ENCODE measurements at regions not wholly inside any gene's neighbourhood (a gene's known extent, or its start where the extent isn't known, plus 50 kb on each side); places are given as distances from the start of the nearest gene placed in this dataset.

DNA sequence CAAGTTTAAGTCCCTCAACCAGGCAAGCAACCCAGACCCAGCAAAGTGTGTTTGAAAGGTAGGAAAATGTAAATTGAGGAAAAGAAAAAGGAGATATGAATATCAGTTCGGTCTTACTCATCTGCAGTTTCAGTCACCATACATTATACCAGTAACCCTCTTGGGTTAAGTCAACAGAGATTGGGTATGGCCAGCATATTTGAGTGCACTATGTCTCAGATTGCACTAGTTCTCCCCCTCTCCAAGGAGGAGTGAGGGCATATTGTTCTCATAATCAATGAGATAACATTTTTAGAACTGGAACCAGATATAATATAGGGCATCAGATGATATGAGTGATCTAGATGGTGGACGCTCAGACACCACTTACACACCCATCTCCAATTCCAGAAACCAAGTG, 141.5 kb downstream of the COPS8 start:
- Histone ChIP-seq H3K36me3 (ENCODE audit: control insufficient read depth in 2 of 2, extremely low read depth in 1 of 2, insufficient read depth in 2 of 2, low read length in 2 of 2) (no peaks in the 10 kb centered on the region), H3K9me1 (replicated peaks; ENCODE audit: control insufficient read depth, extremely low read depth, insufficient read depth, low read length) (no peaks in the 10 kb centered on the region), H2AFZ (ENCODE audit: low read depth, low read length) (no peak overlapping the region), H3K4me2 (ENCODE audit: insufficient read depth, low read length) (no peak overlapping the region), H3K9ac (replicated peaks; ENCODE audit: extremely low read depth, insufficient read depth, low read length) (no peak overlapping the region), H3K79me2 (ENCODE audit: control insufficient read depth, insufficient read depth, low read length) (no peaks in the 10 kb centered on the region), H3K9me3 (replicated peaks; ENCODE audit: control insufficient read depth, insufficient read depth, low read length) (no peaks in the 10 kb centered on the region), H3K4me3 (replicated peaks in 1 of 3; ENCODE audit: insufficient read depth in 1 of 3, low read depth in 1 of 3, low read length in 3 of 3) (no peak overlapping the region), H4K20me1 (replicated peaks; ENCODE audit: control insufficient read depth, extremely low read depth, insufficient read depth, low read length) (no peaks in the 10 kb centered on the region), H3K27me3 (ENCODE audit: control insufficient read depth in 2 of 2, insufficient read depth in 2 of 2, low read length in 2 of 2) (peaks cover 0 to 3% of the 10 kb centered on the region in 2 experiments), H3K27ac (ENCODE audit: insufficient read depth, low read depth, low read length) (no peak overlapping the region), H3K4me1 (ENCODE audit: control insufficient read depth, extremely low read depth, insufficient read depth, low read length) (peaks cover 9% of the 10 kb centered on the region)
- TF ChIP-seq, protein P1, sequence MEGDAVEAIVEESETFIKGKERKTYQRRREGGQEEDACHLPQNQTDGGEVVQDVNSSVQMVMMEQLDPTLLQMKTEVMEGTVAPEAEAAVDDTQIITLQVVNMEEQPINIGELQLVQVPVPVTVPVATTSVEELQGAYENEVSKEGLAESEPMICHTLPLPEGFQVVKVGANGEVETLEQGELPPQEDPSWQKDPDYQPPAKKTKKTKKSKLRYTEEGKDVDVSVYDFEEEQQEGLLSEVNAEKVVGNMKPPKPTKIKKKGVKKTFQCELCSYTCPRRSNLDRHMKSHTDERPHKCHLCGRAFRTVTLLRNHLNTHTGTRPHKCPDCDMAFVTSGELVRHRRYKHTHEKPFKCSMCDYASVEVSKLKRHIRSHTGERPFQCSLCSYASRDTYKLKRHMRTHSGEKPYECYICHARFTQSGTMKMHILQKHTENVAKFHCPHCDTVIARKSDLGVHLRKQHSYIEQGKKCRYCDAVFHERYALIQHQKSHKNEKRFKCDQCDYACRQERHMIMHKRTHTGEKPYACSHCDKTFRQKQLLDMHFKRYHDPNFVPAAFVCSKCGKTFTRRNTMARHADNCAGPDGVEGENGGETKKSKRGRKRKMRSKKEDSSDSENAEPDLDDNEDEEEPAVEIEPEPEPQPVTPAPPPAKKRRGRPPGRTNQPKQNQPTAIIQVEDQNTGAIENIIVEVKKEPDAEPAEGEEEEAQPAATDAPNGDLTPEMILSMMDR (IDR thresholded peaks at IDR 0.05; ENCODE audit: extremely low read depth in 1 of 2, insufficient read depth in 1 of 2, low read depth in 1 of 2, low read length in 2 of 2), result no peak
- TF ChIP-seq FOS (IDR thresholded peaks at IDR 0.05; ENCODE audit: borderline replicate concordance, insufficient read depth, low read length) (no peak), POLR2A (IDR thresholded peaks at IDR 0.05; ENCODE audit: low read depth, low read length) (no peak), EZH2 (IDR thresholded peaks at IDR 0.05; ENCODE audit: borderline replicate concordance, low read depth, low read length, severe bottlenecking) (no peak), POLR2AphosphoS5 (IDR thresholded peaks at IDR 0.05; ENCODE audit: insufficient read depth, low read depth, low read length) (no peak), JUN (IDR thresholded peaks at IDR 0.05; ENCODE audit: borderline replicate concordance, insufficient read depth, insufficient read length, low read depth) (no peak), GATA2 (IDR thresholded peaks at IDR 0.05; ENCODE audit: insufficient read depth, insufficient read length, low read depth, low read length) (no peak), MYC (IDR thresholded peaks at IDR 0.05; ENCODE audit: low read depth, low read length) (no peak)
- TF ChIP-seq, protein P2, sequence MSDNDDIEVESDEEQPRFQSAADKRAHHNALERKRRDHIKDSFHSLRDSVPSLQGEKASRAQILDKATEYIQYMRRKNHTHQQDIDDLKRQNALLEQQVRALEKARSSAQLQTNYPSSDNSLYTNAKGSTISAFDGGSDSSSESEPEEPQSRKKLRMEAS (IDR thresholded peaks at IDR 0.05; ENCODE audit: insufficient read depth, insufficient read length), result no peak
- dilution Hi-C loops (cut with MboI; ENCODE audit: extremely low pct_ligation_motif_present, low sequenced_read_pairs) (no loop called here), intact Hi-C loops (cut with micrococcal nuclease) (no loop called here)
- no TSS peak for BruUV-seq (replicated peaks)
- DNase-seq (ENCODE audit: low read depth, low spot score), result no peak
- FAIRE-seq, result no peak
- ChIA-PET POLR2A (no interaction called here), CTCF (interaction anchor here (1.0 to 1.4 kb wide), 4 partner anchors 9 to 62 kb away, joined by 3 to 8 read pairs (median 4); no protein-coding TSS in a partner anchor)
